Astrocyte (in vitro differentiated cells and primary cell): ENCODE measurements at regions not wholly inside any gene's neighbourhood (a gene's known extent, or its start where the extent isn't known, plus 50 kb on each side); places are given as distances from the start of the nearest gene placed in this dataset.

Experiments
- DNase-seq: peaks from one replicate; pipeline ENCODE4 v3.0.0-alpha.2; 2010; ENCODE audit warnings: low read depth
- FAIRE-seq: peaks from 2 replicates; lab custom pipeline; 2011; peaks lifted over from hg19 to GRCh38; lab: Jason Lieb, UNC
- H2AFZ ChIP-seq: 2 replicates; pipeline ENCODE4 v1.6.0; 2012; ENCODE audit warnings: low read depth, low read length, inconsistent platforms
- H3K27ac ChIP-seq: 2 replicates; pipeline ENCODE4 v1.5.1; 2011; ENCODE audit warnings: low read depth, low read length, inconsistent platforms
- H3K27me3 ChIP-seq: 2 replicates; pipeline ENCODE4 v1.6.0; 2011; ENCODE audit warnings: low read length, inconsistent platforms; ENCODE audit not compliant: insufficient read depth
- H3K36me3 ChIP-seq: 2 replicates; pipeline ENCODE4 v1.5.1; 2011; ENCODE audit warnings: low read length, inconsistent platforms; ENCODE audit not compliant: insufficient read depth
- H3K4me1 ChIP-seq: 2 replicates; pipeline ENCODE4 v1.5.1; 2011; ENCODE audit warnings: low read length, inconsistent platforms; ENCODE audit not compliant: insufficient read depth
- H3K4me2 ChIP-seq: 2 replicates; pipeline ENCODE4 v1.6.0; 2012; ENCODE audit warnings: low read length, inconsistent platforms
- H3K4me3 ChIP-seq: 2 replicates; pipeline ENCODE4 v1.5.1; 2011; ENCODE audit warnings: low read depth, mild to moderate bottlenecking, low read length, inconsistent platforms; ENCODE audit not compliant: insufficient read depth
- H3K79me2 ChIP-seq: 2 replicates; pipeline ENCODE4 v1.6.0; 2012; ENCODE audit warnings: mild to moderate bottlenecking, low read length, inconsistent platforms; ENCODE audit not compliant: insufficient read depth
- H3K9ac ChIP-seq: 2 replicates; pipeline ENCODE4 v1.6.0; 2012; ENCODE audit warnings: mild to moderate bottlenecking, low read length, inconsistent platforms
- H3K9me3 ChIP-seq: 2 replicates; pipeline ENCODE4 v1.5.1; 2012; ENCODE audit warnings: low read depth, mild to moderate bottlenecking, low read length, inconsistent platforms; ENCODE audit not compliant: insufficient read depth
- H4K20me1 ChIP-seq: 2 replicates; pipeline ENCODE4 v1.6.0; 2012; ENCODE audit warnings: low read length, inconsistent platforms; ENCODE audit not compliant: insufficient read depth
- H3K27ac Mint-ChIP-seq: one replicate; pipeline ENCODE4 v1.8.0; 2021; ENCODE audit warnings: mild to moderate bottlenecking, mixed read lengths; ENCODE audit not compliant: unreplicated experiment
- H3K27me3 Mint-ChIP-seq: one replicate; pipeline ENCODE4 v1.8.0; 2021; ENCODE audit warnings: low read depth, mixed read lengths; ENCODE audit not compliant: unreplicated experiment
- H3K36me3 Mint-ChIP-seq: one replicate; pipeline ENCODE4 v1.8.0; 2021; ENCODE audit warnings: low read depth, mixed read lengths; ENCODE audit not compliant: unreplicated experiment
- H3K4me1 Mint-ChIP-seq: one replicate; pipeline ENCODE4 v1.8.0; 2021; ENCODE audit warnings: low read depth, mixed read lengths; ENCODE audit not compliant: unreplicated experiment
- H3K4me3 Mint-ChIP-seq: one replicate; pipeline ENCODE4 v1.8.0; 2021; ENCODE audit warnings: mild to moderate bottlenecking, moderate library complexity, mixed read lengths; ENCODE audit not compliant: unreplicated experiment
- H3K9me3 Mint-ChIP-seq: one replicate; pipeline ENCODE4 v1.8.0; 2021; ENCODE audit warnings: mild to moderate bottlenecking, mixed read lengths; ENCODE audit not compliant: unreplicated experiment
- CTCF ChIP-seq: IDR thresholded peaks from 2 replicates; pipeline ENCODE4 v1.5.1; 2011; ENCODE audit warnings: low read depth, mild to moderate bottlenecking, inconsistent platforms, low read length, moderate library complexity; ENCODE audit not compliant: insufficient read depth
- EZH2 ChIP-seq: IDR thresholded peaks from 2 replicates; pipeline ENCODE4 v1.6.1; 2012; ENCODE audit warnings: mild to moderate bottlenecking, low read length, inconsistent platforms; ENCODE audit not compliant: insufficient read depth

- Histone ChIP-seq H3K9me3 (no peaks in the 10 kb centered on the region), H3K9ac (no peak overlapping the region), H3K36me3 (no peaks in the 10 kb centered on the region), H3K27me3 (no peaks in the 10 kb centered on the region), H3K79me2 (no peaks in the 10 kb centered on the region), H3K27ac (no peak overlapping the region), H2AFZ (no peak overlapping the region), H3K4me1 (no peaks in the 10 kb centered on the region), H4K20me1 (no peaks in the 10 kb centered on the region), H3K4me3 (no peak overlapping the region), H3K4me2 (no peak overlapping the region)
- no peak for FAIRE-seq
- H3K27me3 Mint-ChIP-seq: no peaks in the 10 kb centered on the region
- no peaks in the 10 kb centered on the region for H3K9me3 Mint-ChIP-seq
- peaks cover 2% of the 10 kb centered on the region for H3K4me1 Mint-ChIP-seq
- TF ChIP-seq CTCF (no peak), EZH2 (no peak)
- DNase-seq: no peak
- no peak overlapping the region for H3K4me3 Mint-ChIP-seq
- H3K36me3 Mint-ChIP-seq: no peaks in the 10 kb centered on the region
- no peak overlapping the region for H3K27ac Mint-ChIP-seq
These were observed 103.1 kb downstream of the MSTN start for GRCh38 chr2:189959450-189959849.

DNA sequence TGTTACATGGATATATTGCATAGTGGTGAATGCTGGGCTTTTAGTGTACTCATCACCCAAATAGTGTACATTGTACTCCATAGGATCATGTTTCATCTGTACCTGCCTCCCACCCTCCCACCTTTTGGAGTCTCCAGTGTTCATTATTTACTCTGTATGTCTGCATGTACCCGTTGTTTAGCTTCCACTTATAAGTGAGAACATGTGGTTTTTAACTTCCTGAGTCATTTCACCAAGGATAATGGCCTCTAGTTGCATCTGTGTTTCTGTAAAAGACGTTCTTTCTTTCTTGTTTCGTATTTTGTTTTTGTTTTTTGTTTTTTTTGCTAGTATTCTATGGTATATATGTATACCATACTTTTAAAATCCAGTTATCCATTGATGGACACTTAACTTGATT is 107.5 kb downstream of the MSTN start:
- H3K36me3 Mint-ChIP-seq: no peaks in the 10 kb centered on the region
- Histone ChIP-seq H3K4me2 (no peak overlapping the region), H2AFZ (no peak overlapping the region), H3K9ac (no peak overlapping the region), H3K27ac (no peak overlapping the region), H3K36me3 (no peaks in the 10 kb centered on the region), H3K9me3 (no peaks in the 10 kb centered on the region), H4K20me1 (no peaks in the 10 kb centered on the region), H3K27me3 (no peaks in the 10 kb centered on the region), H3K4me3 (no peak overlapping the region), H3K4me1 (no peaks in the 10 kb centered on the region), H3K79me2 (no peaks in the 10 kb centered on the region)
- TF ChIP-seq EZH2: no peak
- TF ChIP-seq CTCF: no peak
- no peak for FAIRE-seq
- peaks cover 2% of the 10 kb centered on the region for H3K4me1 Mint-ChIP-seq
- DNase-seq: no peak
- H3K4me3 Mint-ChIP-seq: no peak overlapping the region
- no peak overlapping the region for H3K27ac Mint-ChIP-seq
- no peaks in the 10 kb centered on the region for H3K27me3 Mint-ChIP-seq
- H3K9me3 Mint-ChIP-seq: no peaks in the 10 kb centered on the region

DNA sequence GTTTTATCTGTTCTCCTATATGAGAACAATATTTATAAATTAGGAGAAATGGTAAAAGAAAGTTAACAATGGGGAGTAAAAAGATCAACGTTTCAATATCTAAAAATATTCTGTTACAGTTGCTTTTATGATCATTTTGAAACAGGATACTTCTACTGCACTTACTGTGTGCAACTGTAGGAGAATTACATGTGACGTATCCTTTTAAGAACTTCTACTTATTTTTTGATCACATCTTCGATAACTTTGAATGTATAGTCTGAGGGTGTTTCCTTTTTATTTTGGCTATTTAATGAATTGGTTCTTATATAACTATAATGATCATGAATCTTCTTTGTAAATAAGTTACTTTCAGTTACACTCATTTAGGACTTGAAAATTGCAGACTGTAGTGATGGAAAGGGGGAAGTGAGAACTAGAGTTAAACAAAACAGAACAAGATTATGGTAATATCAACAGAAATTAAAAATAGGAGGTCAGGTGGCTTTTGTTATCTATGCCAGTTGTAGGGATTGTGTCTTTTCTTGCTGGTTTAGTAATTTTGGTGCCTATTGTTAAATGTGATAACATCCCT is 109.9 kb downstream of the MSTN start:
- Histone ChIP-seq H3K4me3 (no peak overlapping the region), H3K9ac (no peak overlapping the region), H3K36me3 (no peaks in the 10 kb centered on the region), H2AFZ (no peak overlapping the region), H3K9me3 (no peaks in the 10 kb centered on the region), H3K79me2 (no peaks in the 10 kb centered on the region), H3K27ac (no peak overlapping the region), H3K4me2 (no peak overlapping the region), H3K27me3 (no peaks in the 10 kb centered on the region), H4K20me1 (no peaks in the 10 kb centered on the region), H3K4me1 (no peaks in the 10 kb centered on the region)
- Mint-ChIP-seq H3K27ac (no peak overlapping the region), H3K27me3 (no peaks in the 10 kb centered on the region), H3K9me3 (no peaks in the 10 kb centered on the region), H3K36me3 (no peaks in the 10 kb centered on the region), H3K4me3 (no peak overlapping the region), H3K4me1 (peaks cover 2% of the 10 kb centered on the region)
- no peak for TF ChIP-seq EZH2
- TF ChIP-seq CTCF: no peak
- FAIRE-seq: no peak
- DNase-seq: no peak
